GM10266 (cell line): ENCODE measurements at regions not wholly inside any gene's neighbourhood (a gene's known extent, or its start where the extent isn't known, plus 50 kb on each side); places are given as distances from the start of the nearest gene placed in this dataset.

Experiments
- DNase-seq: peaks from one replicate; pipeline ENCODE4 v3.0.0; 2012; ENCODE audit errors: extremely low spot score
- CTCF ChIP-seq: IDR thresholded peaks from 2 replicates; pipeline ENCODE4 v1.5.1; 2012; ENCODE audit warnings: mild to moderate bottlenecking, low read depth; ENCODE audit not compliant: control insufficient read depth, insufficient read depth; ENCODE audit errors: missing control alignments

DNA sequence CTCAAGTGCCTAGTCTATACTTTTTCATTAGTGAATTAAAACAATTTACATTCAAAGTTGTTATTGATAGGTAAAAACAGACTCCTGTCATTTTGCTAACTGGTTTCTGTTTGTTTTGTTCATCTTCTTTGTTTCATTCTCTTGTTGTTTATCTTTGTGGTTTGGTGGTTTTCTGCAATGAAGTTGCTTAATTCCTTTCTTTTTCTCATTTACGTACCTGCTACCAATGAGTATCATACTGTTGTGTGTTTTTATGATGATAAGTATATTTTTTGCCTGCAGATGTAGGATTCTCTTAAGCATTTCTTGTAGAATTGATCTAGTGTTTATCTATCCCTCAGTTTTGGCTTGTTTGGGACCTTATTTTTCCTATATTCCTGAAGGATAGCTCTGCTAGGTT is 2230.0 kb downstream of the MAT2B start:
- TF ChIP-seq CTCF = no peak
- no peak for DNase-seq

DNA sequence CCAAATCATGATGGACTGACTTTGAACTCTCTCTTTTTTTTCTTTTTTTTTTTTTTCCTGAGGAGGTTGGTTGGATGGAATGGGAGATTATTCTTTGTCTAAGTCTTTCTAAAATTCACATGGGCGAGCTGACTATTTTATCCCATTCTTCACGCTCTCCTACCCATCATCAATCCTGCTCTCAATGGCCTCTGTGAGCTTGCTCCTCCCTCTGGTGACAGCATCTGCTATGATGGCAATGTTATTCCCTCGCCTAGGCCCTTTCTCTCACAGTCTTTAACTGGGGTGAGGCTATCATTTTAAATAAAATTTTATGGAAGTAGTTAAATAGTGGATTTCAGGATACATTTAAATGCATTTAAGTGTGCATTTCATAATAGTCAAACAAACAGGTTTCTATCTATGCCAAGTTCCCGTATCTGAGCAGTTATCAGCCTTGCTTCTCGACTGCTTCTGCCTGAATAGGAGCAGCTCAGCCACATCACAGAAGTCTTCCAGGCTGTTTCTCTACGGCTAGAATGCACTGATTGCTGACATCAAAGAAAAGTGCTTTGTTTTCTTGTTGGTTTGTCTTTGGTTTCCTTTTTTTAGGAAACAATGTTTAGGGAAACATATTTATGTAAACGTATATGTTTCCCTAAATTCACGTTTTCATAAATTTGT is 2233.8 kb downstream of the MAT2B start:
- no peak for DNase-seq

DNA sequence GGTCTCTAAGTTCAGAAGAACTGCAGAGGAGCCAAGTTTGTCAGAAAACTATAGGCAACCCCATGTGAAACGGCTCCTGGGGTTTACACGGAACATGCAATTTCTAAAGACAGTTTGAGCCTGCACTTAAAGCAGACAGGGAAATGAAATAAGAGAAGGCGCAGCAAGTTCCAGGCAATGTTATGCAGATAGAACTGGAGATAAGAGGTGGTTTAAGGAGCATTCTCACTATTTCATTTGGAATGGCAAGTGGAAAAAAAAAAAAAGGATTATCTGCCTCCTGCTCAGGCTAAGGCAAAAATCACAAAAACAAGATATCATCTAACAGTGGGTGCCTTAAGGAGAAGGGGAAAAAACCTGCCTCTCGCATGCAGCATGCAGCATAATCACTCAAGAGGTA is 2252.4 kb downstream of the MAT2B start:
- no peak for TF ChIP-seq CTCF
- DNase-seq = no peak

More for the DNA sequence above, 2233.8 kb downstream of the MAT2B start:
- TF ChIP-seq CTCF = no peak

- no peak for TF ChIP-seq CTCF
- no peak for DNase-seq
These were observed 2269.7 kb downstream of the MAT2B start for GRCh38 chr5:165775111-165775510.

- no peak for TF ChIP-seq CTCF
- DNase-seq = no peak
These were observed 2274.1 kb downstream of the MAT2B start for GRCh38 chr5:165779505-165779904.

- no peak for DNase-seq
- no peak for TF ChIP-seq CTCF
These were observed 2275.5 kb downstream of the MAT2B start for GRCh38 chr5:165780901-165781300.

DNA sequence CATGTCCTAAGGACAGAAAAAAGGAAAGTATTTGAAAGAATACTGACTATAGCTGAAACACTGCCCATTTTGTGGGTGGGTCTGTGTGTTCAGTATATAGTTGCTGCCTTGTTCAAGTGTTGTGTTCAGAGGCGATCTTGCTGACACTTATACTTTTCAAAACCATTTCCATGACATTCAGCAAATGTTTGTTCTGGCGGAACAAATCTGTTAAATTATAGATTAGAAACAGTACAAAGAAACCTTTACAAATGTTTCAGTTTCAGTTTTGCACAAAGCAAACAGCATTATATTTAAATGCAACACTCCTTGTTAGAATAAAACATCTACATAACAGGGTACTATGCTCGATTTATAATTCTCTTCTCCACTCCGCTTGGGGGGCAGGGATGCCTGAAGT is 2276.3 kb downstream of the MAT2B start:
- DNase-seq = no peak

More for the DNA sequence above, 2276.3 kb downstream of the MAT2B start:
- no peak for TF ChIP-seq CTCF
